Upper lobe of left lung (tissue), 6 donors: ENCODE measurements at regions not wholly inside any gene's neighbourhood (a gene's known extent, or its start where the extent isn't known, plus 50 kb on each side); places are given as distances from the start of the nearest gene placed in this dataset.
A peak's percentile ranks its signal among the peaks of the same experiment; 100 is the strongest.

ENCODE experiments used
- ATAC-seq, 2 donors: fragments of 200-7000 bp; cut with Tn5 transposase; one replicate each; pipeline ENCODE4 v1.9.1; 2022; ENCODE audit warnings: mild to moderate bottlenecking in 2 of 2, moderate library complexity in 2 of 2; ENCODE audit not compliant: low FRiP score in 2 of 2
- DNase-seq, 2 donors: peaks; one replicate each; pipeline ENCODE4 v3.0.0-alpha.2; 2019 to 2020
- H3K27ac ChIP-seq, 4 donors: fragments of 200-600 bp; sonication (generic); one replicate each; pipeline ENCODE4 v1.5.1; 2016 to 2019
- H3K27me3 ChIP-seq, 4 donors: fragments of 200-600 bp; sonication (generic); one replicate each; pipeline ENCODE4 v1.5.1; 2017 to 2019
- H3K36me3 ChIP-seq, 4 donors: fragments of 200-600 bp; sonication (generic); one replicate each; pipeline ENCODE4 v1.5.1; 2016 to 2019
- H3K4me1 ChIP-seq, 4 donors: fragments of 200-600 bp; sonication (generic); one replicate each; pipeline ENCODE4 v1.5.1; 2018 to 2019
- H3K4me3 ChIP-seq, 4 donors: fragments of 200-600 bp; sonication (generic); one replicate each; pipeline ENCODE4 v1.5.1; 2017 to 2019; ENCODE audit warnings: mild to moderate bottlenecking in 2 of 4, moderate library complexity in 1 of 4
- H3K9me3 ChIP-seq, 4 donors: fragments of 200-600 bp; sonication (generic); one replicate each; pipeline ENCODE4 v1.5.1; 2018 to 2019
- CTCF ChIP-seq, 6 experiments: fragments of 450-650 bp in 4 of 6; fragments of 200-600 bp in 2 of 6; sonication (generic) in 2 of 6; IDR thresholded peaks; one replicate each; pipeline ENCODE4 v1.5.1; 2016 to 2019; ENCODE audit warnings: antibody characterized with exemption in 6 of 6
- EP300 ChIP-seq, 4 donors: sonication (generic); formaldehyde crosslinking; IDR thresholded peaks; one replicate each; pipeline ENCODE4 v1.5.1; 2017; ENCODE audit warnings: antibody characterized with exemption in 4 of 4, control low read depth in 2 of 4
- POLR2A ChIP-seq, 4 donors: fragments of 450-650 bp; IDR thresholded peaks; one replicate each; pipeline ENCODE4 v1.5.1; 2016 to 2017; ENCODE audit warnings: antibody characterized with exemption in 4 of 4, mild to moderate bottlenecking in 2 of 4
- POLR2AphosphoS5 ChIP-seq, 2 donors: sonication (generic); formaldehyde crosslinking; IDR thresholded peaks; one replicate each; pipeline ENCODE4 v1.5.1; 2017; ENCODE audit warnings: antibody characterized with exemption in 2 of 2
- WGBS, 2 donors: methylation state at CpG; one replicate each; pipeline ENCODE4 v1.1.5; 2017 to 2018; 5-methylcytosine and 5-hydroxymethylcytosine counted together
- donor health status: DM: no; HTN: no; CAD: no; lungs with moderate emphysema.
- donor health status: DM: no; HTN: yes; CAD: no; lungs with severe emphysema.

DNA sequence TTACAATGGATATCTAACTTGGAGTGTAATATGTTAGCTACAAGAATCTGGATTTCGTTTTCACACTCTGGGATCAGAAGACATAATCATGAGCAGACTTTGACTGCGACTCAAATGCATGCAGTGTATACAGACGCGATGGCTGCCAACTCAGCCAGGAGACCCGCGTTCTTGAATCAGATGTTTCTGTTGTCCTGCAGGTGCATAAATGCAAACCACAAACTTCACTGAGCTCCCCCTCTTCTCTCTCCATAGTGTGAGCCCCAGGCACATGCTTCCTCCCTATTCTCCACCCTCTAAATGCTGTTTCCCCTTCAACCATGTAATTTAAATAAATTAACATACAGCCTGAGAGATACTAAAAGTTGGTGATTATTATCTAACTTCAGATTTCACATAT is 347.9 kb downstream of the DCHS2 start:
- TF ChIP-seq CTCF (IDR thresholded peaks at IDR 0.05) (no peak), EP300 (IDR thresholded peaks at IDR 0.05) (no peak), POLR2A (IDR thresholded peaks at IDR 0.05) (no peak), POLR2AphosphoS5 (IDR thresholded peaks at IDR 0.05) (no peak)
- no peak overlapping the region for H3K4me3 ChIP-seq
- WGBS, 2 donors: 80 to 83% methylated on average over 6 of the region's 6 CpGs
- no peak overlapping the region for H3K27ac ChIP-seq
- H3K36me3 ChIP-seq: no peaks in the 10 kb centered on the region
- H3K4me1 ChIP-seq: no peaks in the 10 kb centered on the region
- no peak for DNase-seq
- H3K9me3 ChIP-seq: no peaks in the 10 kb centered on the region
- ATAC-seq: no peak
- no peaks in the 10 kb centered on the region for H3K27me3 ChIP-seq

DNA sequence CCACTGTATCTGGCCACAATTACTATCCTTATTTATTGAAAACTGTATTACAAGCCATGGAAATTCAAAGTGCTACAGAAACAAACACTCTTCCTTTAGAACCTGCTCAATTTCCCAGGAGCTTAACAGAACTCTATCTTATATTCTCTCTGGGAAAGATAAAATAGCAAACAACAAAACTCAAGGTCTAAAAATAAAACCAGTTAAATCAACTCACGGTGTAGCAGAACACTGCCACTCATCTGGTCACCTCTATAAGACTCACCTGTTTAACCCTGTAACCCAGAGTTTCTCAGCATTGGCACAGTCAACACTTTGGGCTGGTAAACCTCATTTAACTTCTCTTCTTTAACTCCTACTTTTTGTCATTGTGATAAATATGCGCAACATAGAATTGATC is 348.9 kb downstream of the DCHS2 start:
- ATAC-seq: no peak
- no peaks in the 10 kb centered on the region for H3K27me3 ChIP-seq
- no peak overlapping the region for H3K27ac ChIP-seq
- H3K36me3 ChIP-seq: no peaks in the 10 kb centered on the region
- DNase-seq: no peak
- H3K4me1 ChIP-seq: no peaks in the 10 kb centered on the region
- H3K4me3 ChIP-seq: no peak overlapping the region
- WGBS, 2 donors: 73 to 88% methylated on average over 2 of the region's 2 CpGs
- H3K9me3 ChIP-seq: no peaks in the 10 kb centered on the region
- TF ChIP-seq POLR2A (IDR thresholded peaks at IDR 0.05): no peak
- TF ChIP-seq EP300 (IDR thresholded peaks at IDR 0.05): no peak
- no peak for TF ChIP-seq CTCF (IDR thresholded peaks at IDR 0.05)
- TF ChIP-seq POLR2AphosphoS5 (IDR thresholded peaks at IDR 0.05): no peak

GRCh38 chr4:154140869-154141268 is 350.7 kb downstream of the DCHS2 start:
- no peaks in the 10 kb centered on the region for H3K9me3 ChIP-seq
- 55 to 70% methylated on average over 3 of the region's 3 CpGs for WGBS, 2 donors
- no peaks in the 10 kb centered on the region for H3K27me3 ChIP-seq
- no peaks in the 10 kb centered on the region for H3K36me3 ChIP-seq
- no peaks in the 10 kb centered on the region for H3K4me1 ChIP-seq
- ATAC-seq (no peak), DNase-seq (no peak)
- H3K4me3 ChIP-seq: no peak overlapping the region
- TF ChIP-seq CTCF (IDR thresholded peaks at IDR 0.05) (no peak), POLR2A (IDR thresholded peaks at IDR 0.05) (no peak), POLR2AphosphoS5 (IDR thresholded peaks at IDR 0.05) (no peak), EP300 (IDR thresholded peaks at IDR 0.05) (no peak)
- H3K27ac ChIP-seq: no peak overlapping the region

DNA sequence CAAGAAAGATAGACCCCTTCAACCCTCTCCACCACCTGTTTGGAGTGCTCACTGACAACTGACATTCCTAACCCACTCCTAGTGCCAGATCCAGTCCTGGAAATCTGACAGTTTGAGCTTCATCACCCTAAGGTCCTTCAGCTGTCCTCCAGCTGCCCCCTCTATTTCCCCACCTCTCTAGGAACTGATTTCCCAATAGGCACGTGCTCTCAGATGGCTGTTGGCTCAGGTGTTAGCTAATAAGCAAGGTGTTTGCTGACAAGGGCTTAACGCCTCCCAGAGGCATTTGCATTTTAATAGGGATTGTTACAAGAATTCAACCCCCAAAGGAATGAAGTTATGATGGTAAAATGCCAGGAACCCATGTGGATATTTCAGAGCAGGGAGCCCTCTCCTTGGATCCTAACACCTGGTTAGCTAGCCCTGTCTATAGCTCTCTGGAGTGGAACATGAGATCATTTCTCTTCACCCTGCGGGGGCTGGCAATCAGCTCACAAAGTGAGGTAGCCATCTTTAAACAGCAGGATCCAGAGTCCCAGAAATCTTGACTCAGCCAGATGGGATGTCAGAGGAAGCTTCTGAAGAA is 348.5 kb upstream of the SFRP2 start:
- ATAC-seq (no peak), DNase-seq (no peak)
- 40 to 49% methylated on average over 3 of the region's 3 CpGs for WGBS, 2 donors
- Histone ChIP-seq H3K4me3 (no peak overlapping the region), H3K36me3 (no peaks in the 10 kb centered on the region), H3K9me3 (no peaks in the 10 kb centered on the region), H3K27me3 (no peaks in the 10 kb centered on the region), H3K27ac (no peak overlapping the region), H3K4me1 (no peaks in the 10 kb centered on the region)
- TF ChIP-seq POLR2AphosphoS5 (IDR thresholded peaks at IDR 0.05) (no peak), EP300 (IDR thresholded peaks at IDR 0.05) (no peak), POLR2A (IDR thresholded peaks at IDR 0.05) (no peak), CTCF (IDR thresholded peaks at IDR 0.05) (no peak)

DNA sequence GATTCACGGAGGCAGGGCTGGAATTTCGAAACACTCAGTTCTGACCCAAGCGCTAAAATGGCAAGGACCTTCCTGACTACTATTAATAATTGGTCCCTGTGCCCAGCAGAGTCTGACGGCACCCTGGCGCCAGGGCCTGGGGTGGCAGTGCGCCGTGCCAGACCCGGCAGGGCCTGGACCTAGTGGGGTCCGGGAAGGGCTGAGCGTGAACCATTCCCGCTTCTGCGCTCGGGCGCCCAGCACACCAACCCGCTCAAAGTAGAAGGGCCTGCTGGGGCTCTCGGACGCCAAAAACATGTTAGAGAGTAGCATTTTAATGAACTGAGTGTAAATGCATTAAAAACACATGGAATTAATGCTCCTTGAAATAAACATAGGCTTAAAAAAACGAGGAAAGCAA is 346.7 kb upstream of the SFRP2 start:
- TF ChIP-seq POLR2AphosphoS5 (IDR thresholded peaks at IDR 0.05) (no peak), POLR2A (IDR thresholded peaks at IDR 0.05) (no peak), CTCF (IDR thresholded peaks at IDR 0.05) (no peak), EP300 (IDR thresholded peaks at IDR 0.05) (no peak)
- peak in 1 of 2 donors; percentile 62 for DNase-seq

More for the DNA sequence above, 346.7 kb upstream of the SFRP2 start:
- peak in 1 of 2 donors; percentile 43 for ATAC-seq
- H3K36me3 ChIP-seq: no peaks in the 10 kb centered on the region
- H3K27ac ChIP-seq: no peak overlapping the region
- WGBS, 2 donors: 91 to 92% methylated on average over 14 to 18 of the region's 18 CpGs
- H3K27me3 ChIP-seq: no peaks in the 10 kb centered on the region
- H3K9me3 ChIP-seq: no peaks in the 10 kb centered on the region
- no peak overlapping the region for H3K4me3 ChIP-seq
- H3K4me1 ChIP-seq: no peaks in the 10 kb centered on the region
